Spinal cord (tissue), 9 donors: ENCODE measurements at regions not wholly inside any gene's neighbourhood (a gene's known extent, or its start where the extent isn't known, plus 50 kb on each side); places are given as distances from the start of the nearest gene placed in this dataset.

Experiments used
- DNase-seq, 6 donors: peaks; one replicate each; pipeline versions ENCODE4 v3.0.0 to v3.0.0-alpha.2; 2013 to 2015; ENCODE audit warnings: low spot score in 6 of 6, low read depth in 4 of 6
- H3K27ac ChIP-seq: one replicate; pipeline ENCODE4 v1.5.1; 2013; ENCODE audit warnings: low read depth, low read length, control low read depth
- H3K27me3 ChIP-seq: one replicate; pipeline ENCODE4 v1.6.1; 2013; ENCODE audit warnings: low read length; ENCODE audit not compliant: control insufficient read depth, insufficient read depth
- H3K36me3 ChIP-seq: one replicate; pipeline ENCODE4 v1.6.1; 2013; ENCODE audit warnings: low read length; ENCODE audit not compliant: control insufficient read depth, insufficient read depth
- H3K4me1 ChIP-seq: one replicate; pipeline ENCODE4 v1.6.1; 2013; ENCODE audit warnings: low read length; ENCODE audit not compliant: control insufficient read depth, insufficient read depth
- H3K4me3 ChIP-seq: one replicate; pipeline ENCODE4 v1.5.1; 2013; ENCODE audit warnings: low read depth, low read length, control low read depth
- H3K9me3 ChIP-seq: one replicate; pipeline ENCODE4 v1.6.1; 2013; ENCODE audit warnings: low read length; ENCODE audit not compliant: control insufficient read depth, insufficient read depth
- WGBS: methylation state at CpG from one replicate; pipeline ENCODE4 v1.1.5; 2013; ENCODE audit warnings: missing lambda C conversion rate; ENCODE audit not compliant: insufficient coverage; 5-methylcytosine and 5-hydroxymethylcytosine counted together
- donor health status: healthy.

GRCh38 chr4:23235628-23236390 is 543.1 kb downstream of the GBA3 start:
- Histone ChIP-seq H3K36me3 (no peaks in the 10 kb centered on the region), H3K27me3 (no peaks in the 10 kb centered on the region), H3K4me1 (no peaks in the 10 kb centered on the region), H3K9me3 (no peaks in the 10 kb centered on the region), H3K4me3 (no peak overlapping the region), H3K27ac (no peak overlapping the region)
- DNase-seq: peak in 2 of 6 donors; percentile 16 to 34
- 43% methylated on average over 4 of the region's 5 CpGs for WGBS

DNA sequence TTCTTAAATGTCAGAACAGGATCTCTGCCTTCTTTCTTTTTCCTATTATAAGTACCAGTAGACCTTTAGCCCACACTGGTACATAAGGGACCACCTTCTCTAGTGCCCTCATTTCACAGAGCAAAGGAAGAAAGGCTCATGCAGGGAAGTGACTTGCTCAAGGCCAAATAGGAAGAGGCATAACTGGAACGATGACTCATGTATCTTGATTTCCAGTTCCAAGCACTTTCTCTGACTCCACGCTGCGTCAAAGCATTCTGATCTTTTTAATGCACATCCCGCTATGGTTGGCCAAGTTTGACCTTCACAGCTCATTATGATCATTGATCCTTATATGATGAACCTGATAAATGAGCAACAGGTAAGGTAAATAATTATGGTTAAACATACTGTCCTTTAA is 542.0 kb downstream of the GBA3 start:
- Histone ChIP-seq H3K27ac (no peak overlapping the region), H3K4me1 (no peaks in the 10 kb centered on the region), H3K27me3 (no peaks in the 10 kb centered on the region), H3K4me3 (no peak overlapping the region), H3K36me3 (no peaks in the 10 kb centered on the region), H3K9me3 (no peaks in the 10 kb centered on the region)
- WGBS: 80% methylated on average over 1 of the region's 4 CpGs
- DNase-seq: no peak

DNA sequence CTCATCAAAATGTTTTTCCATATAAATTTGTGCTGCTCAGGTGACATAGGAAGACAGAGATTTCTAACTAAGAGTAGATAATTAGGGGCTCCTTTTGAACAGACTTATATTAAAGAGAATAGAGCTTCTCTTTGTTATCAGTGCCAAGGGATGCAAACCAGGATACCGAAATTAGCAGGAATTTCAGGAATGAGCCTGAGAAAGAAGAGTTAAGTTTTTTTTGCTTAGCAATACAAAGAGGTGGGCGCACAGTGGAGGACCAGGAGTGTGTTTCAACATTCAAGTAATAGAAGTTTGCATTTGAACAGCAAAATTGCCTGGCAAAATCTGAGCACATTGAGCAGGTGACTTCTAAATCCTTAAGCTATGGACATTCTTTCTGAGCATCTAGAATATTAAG is 541.3 kb downstream of the GBA3 start:
- H3K27ac ChIP-seq: no peak overlapping the region
- no peaks in the 10 kb centered on the region for H3K27me3 ChIP-seq
- no peaks in the 10 kb centered on the region for H3K4me1 ChIP-seq
- no peaks in the 10 kb centered on the region for H3K36me3 ChIP-seq
- no peak for DNase-seq
- 54% methylated on average over 1 of the region's 2 CpGs for WGBS
- no peaks in the 10 kb centered on the region for H3K9me3 ChIP-seq
- H3K4me3 ChIP-seq: no peak overlapping the region

- no peak overlapping the region for H3K4me3 ChIP-seq
- H3K9me3 ChIP-seq: no peaks in the 10 kb centered on the region
- no peaks in the 10 kb centered on the region for H3K4me1 ChIP-seq
- DNase-seq: no peak
- H3K27me3 ChIP-seq: no peaks in the 10 kb centered on the region
- no CpG with 5 or more reads among the region's 1 CpG for WGBS
- H3K27ac ChIP-seq: no peak overlapping the region
- no peaks in the 10 kb centered on the region for H3K36me3 ChIP-seq
These were observed 540.9 kb downstream of the GBA3 start for GRCh38 chr4:23233596-23233995.

- Histone ChIP-seq H3K4me1 (no peaks in the 10 kb centered on the region), H3K9me3 (no peaks in the 10 kb centered on the region), H3K4me3 (no peak overlapping the region), H3K27ac (no peak overlapping the region), H3K36me3 (no peaks in the 10 kb centered on the region), H3K27me3 (no peaks in the 10 kb centered on the region)
- no peak for DNase-seq
- whole genome bisulfite sequencing: no CpG with 5 or more reads among the region's 2 CpGs
These were observed 540.2 kb downstream of the GBA3 start for GRCh38 chr4:23232987-23233386.

- H3K27me3 ChIP-seq: no peaks in the 10 kb centered on the region
- no CpG with 5 or more reads among the region's 1 CpG for WGBS
- H3K4me3 ChIP-seq: no peak overlapping the region
These were observed 532.8 kb downstream of the GBA3 start for GRCh38 chr4:23225564-23225963.

DNA sequence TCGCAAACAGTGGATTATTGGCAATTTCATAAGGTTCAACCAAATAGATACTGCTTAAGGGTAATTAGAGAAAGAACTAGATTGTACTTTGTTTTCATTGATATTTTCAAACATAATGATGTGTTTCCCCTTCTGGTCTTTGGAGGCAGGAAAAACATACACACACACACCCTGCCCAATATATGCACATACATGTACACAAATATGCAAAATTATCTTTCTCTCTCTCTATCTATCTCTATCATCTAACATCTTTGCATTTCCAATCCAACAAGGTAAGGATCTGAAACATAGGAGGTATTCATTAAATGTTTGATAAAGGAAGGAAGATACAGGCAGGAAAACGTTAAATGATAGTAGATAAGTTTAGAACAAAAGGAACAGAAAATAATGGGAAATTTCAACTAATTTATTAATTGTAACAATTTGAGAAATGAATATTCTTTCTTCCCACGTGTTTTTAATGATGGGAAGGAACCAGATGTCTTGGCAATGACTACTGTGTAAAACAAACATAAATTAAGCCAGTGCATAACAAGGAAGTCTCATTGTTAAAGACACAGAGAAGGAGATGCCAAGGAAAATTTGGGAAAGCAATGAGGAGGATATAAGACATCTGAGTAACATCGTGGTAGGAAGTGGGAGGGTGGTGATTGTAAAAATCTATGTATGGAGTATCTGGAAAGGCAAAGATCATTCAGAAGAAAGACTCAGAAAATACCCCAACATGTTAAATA is 532.1 kb downstream of the GBA3 start:
- no CpG with 5 or more reads among the region's 4 CpGs for WGBS
- peak in 1 of 6 donors; percentile 20 for DNase-seq
- no peaks in the 10 kb centered on the region for H3K9me3 ChIP-seq
- no peak overlapping the region for H3K4me3 ChIP-seq
- no peaks in the 10 kb centered on the region for H3K36me3 ChIP-seq
- no peaks in the 10 kb centered on the region for H3K4me1 ChIP-seq
- no peaks in the 10 kb centered on the region for H3K27me3 ChIP-seq
- H3K27ac ChIP-seq: no peak overlapping the region

More at GRCh38 chr4:23225564-23225963, 532.8 kb downstream of the GBA3 start:
- H3K9me3 ChIP-seq: no peaks in the 10 kb centered on the region
- H3K36me3 ChIP-seq: no peaks in the 10 kb centered on the region
- no peak for DNase-seq
- no peak overlapping the region for H3K27ac ChIP-seq
- no peaks in the 10 kb centered on the region for H3K4me1 ChIP-seq

DNA sequence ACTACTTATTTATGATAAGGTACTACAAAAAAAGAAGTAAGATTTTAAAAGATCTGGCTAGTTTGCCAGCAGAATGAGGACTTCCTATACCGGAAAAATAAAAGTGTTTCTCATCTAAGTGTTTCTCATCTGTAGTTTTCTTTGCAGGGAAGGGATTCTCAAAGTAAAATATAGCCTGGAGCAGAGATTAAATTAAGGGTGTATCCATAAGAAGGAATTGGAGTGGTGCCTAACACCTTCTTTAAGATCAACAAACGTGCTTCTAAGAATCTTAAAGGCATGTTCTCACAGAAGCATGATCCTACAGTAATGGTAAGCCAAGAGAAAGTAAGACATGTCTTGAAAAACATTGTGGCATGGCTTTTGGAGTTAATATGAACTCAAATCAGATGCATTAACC is 528.2 kb downstream of the GBA3 start:
- no peak overlapping the region for H3K4me3 ChIP-seq
- no peaks in the 10 kb centered on the region for H3K27me3 ChIP-seq
- no peaks in the 10 kb centered on the region for H3K36me3 ChIP-seq
- no peak overlapping the region for H3K27ac ChIP-seq
- no peaks in the 10 kb centered on the region for H3K9me3 ChIP-seq
- WGBS: no CpG with 5 or more reads among the region's 2 CpGs
- no peak for DNase-seq
- H3K4me1 ChIP-seq: no peaks in the 10 kb centered on the region

- no peak for DNase-seq
These were observed 527.2 kb downstream of the GBA3 start for GRCh38 chr4:23219779-23220408.

More at GRCh38 chr4:23219779-23220408, 527.2 kb downstream of the GBA3 start:
- Histone ChIP-seq H3K4me3 (no peak overlapping the region), H3K36me3 (no peaks in the 10 kb centered on the region), H3K27me3 (no peaks in the 10 kb centered on the region), H3K9me3 (no peaks in the 10 kb centered on the region), H3K27ac (no peak overlapping the region), H3K4me1 (no peaks in the 10 kb centered on the region)
- WGBS: 81% methylated on average over 2 of the region's 3 CpGs
